HCT116 (cell line): ENCODE measurements at regions not wholly inside any gene's neighbourhood (a gene's known extent, or its start where the extent isn't known, plus 50 kb on each side); places are given as distances from the start of the nearest gene placed in this dataset.

Experiments used
- CBX3 ChIP-seq: IDR thresholded peaks from 2 replicates; pipeline ENCODE4 v1.6.1; 2012; ENCODE audit warnings: low read depth
- CTCF ChIP-seq, 3 experiments: fragments of 200-600 bp in 1 of 3; sonication (generic) in 1 of 3; IDR thresholded peaks in 2 of 3; conservative IDR thresholded peaks in 1 of 3; 2 replicates each; pipeline ENCODE4 v1.5.1; 2012 to 2017; ENCODE audit warnings: low read depth in 2 of 3, low read length in 2 of 3, antibody characterized with exemption in 1 of 3, borderline replicate concordance in 1 of 3, control low read depth in 1 of 3, mild to moderate bottlenecking in 1 of 3, mixed read lengths in 1 of 3, mixed run types in 1 of 3, moderate library complexity in 1 of 3; ENCODE audit not compliant: insufficient read depth in 1 of 3
- EGR1 ChIP-seq: IDR thresholded peaks from 2 replicates; pipeline ENCODE4 v1.6.1; 2012; ENCODE audit warnings: low read depth
- EZH2 ChIP-seq: fragments of 200-600 bp; sonication (generic); IDR thresholded peaks from 2 replicates; pipeline ENCODE4 v1.6.1; 2017; ENCODE audit warnings: antibody characterized with exemption, mixed run types
- EZH2phosphoT487 ChIP-seq: fragments of 200-600 bp; IDR thresholded peaks from 2 replicates; pipeline ENCODE4 v1.6.1; 2018; ENCODE audit warnings: antibody characterized with exemption, borderline replicate concordance
- MAX ChIP-seq: IDR thresholded peaks from 2 replicates; pipeline ENCODE4 v1.6.1; 2012
- POLR2A ChIP-seq: IDR thresholded peaks from 2 replicates; pipeline ENCODE4 v1.7.0; 2011; ENCODE audit warnings: borderline replicate concordance; ENCODE audit not compliant: insufficient read depth, insufficient read length; ENCODE audit errors: extremely low read depth
- POLR2AphosphoS5 ChIP-seq: IDR thresholded peaks from 2 replicates; pipeline ENCODE4 v1.6.1; 2011; ENCODE audit warnings: mild to moderate bottlenecking, low read depth, low read length, moderate library complexity
- REST ChIP-seq: IDR thresholded peaks from 2 replicates; pipeline ENCODE4 v1.6.1; 2012; ENCODE audit warnings: low read depth
- SIN3A ChIP-seq: IDR thresholded peaks from 2 replicates; pipeline ENCODE4 v1.6.1; 2012; ENCODE audit warnings: low read depth
- SRF ChIP-seq: IDR thresholded peaks from 2 replicates; pipeline ENCODE4 v1.6.1; 2012; ENCODE audit warnings: low read depth
- YY1 ChIP-seq: IDR thresholded peaks from 2 replicates; pipeline ENCODE4 v1.6.1; 2011; ENCODE audit warnings: low read length, low read depth, moderate library complexity, mild to moderate bottlenecking; ENCODE audit not compliant: insufficient replicate concordance; ENCODE audit errors: extremely low read depth
- ZFX ChIP-seq: fragments of 450-650 bp; IDR thresholded peaks from 2 replicates; pipeline ENCODE4 v1.6.1; 2017

GRCh38 chr2:83340424-83340823, 1118.7 kb downstream of the SUCLG1 start:
- TF ChIP-seq CTCF (IDR thresholded peaks at IDR 0.05 in 2 of 3, conservative IDR thresholded peaks at IDR 0.05 in 1 of 3; ENCODE audit: borderline replicate concordance in 1 of 3, insufficient read depth in 1 of 3, low read depth in 2 of 3, low read length in 2 of 3) (no peak), SRF (no peak), POLR2A (no peak), YY1 (no peak), EZH2phosphoT487 (no peak), REST (no peak), POLR2AphosphoS5 (no peak), CBX3 (no peak), EGR1 (no peak), EZH2 (no peak), MAX (no peak), SIN3A (no peak), ZFX (no peak)
